Activated T-helper 1 cell treated with anti-CD3 and anti-CD28 coated beads, Interleukin-12 subunit alpha, Interleukin-12 subunit beta, Interleukin-2, Interleukin-4 antibody, amounts not matched to agents 30 ng/mL and 10 ng/mL and 1 ng/mL, durations not matched to agents 14 hours and 24 hours and 36 hours (primary cell): ENCODE measurements at regions not wholly inside any gene's neighbourhood (a gene's known extent, or its start where the extent isn't known, plus 50 kb on each side); places are given as distances from the start of the nearest gene placed in this dataset.
"Not testable (repeated sequence)": the region's sequence is repeated elsewhere in the genome, so short reads cannot be mapped to it uniquely, and the experiment has no call there.

ENCODE experiments used
- DNase-seq: peaks from one replicate; pipeline ENCODE4 v3.0.0; 2021; ENCODE audit warnings: low spot score
- H3K27ac Mint-ChIP-seq: one replicate; pipeline ENCODE4 v1.8.0; 2021; ENCODE audit warnings: mild to moderate bottlenecking, mixed read lengths
- H3K27me3 Mint-ChIP-seq: one replicate; pipeline ENCODE4 v1.8.0; 2022; ENCODE audit warnings: mild to moderate bottlenecking, moderate library complexity, mixed read lengths; ENCODE audit not compliant: insufficient read depth
- H3K36me3 Mint-ChIP-seq: one replicate; pipeline ENCODE4 v1.8.0; 2021; ENCODE audit warnings: low read depth, mixed read lengths
- H3K4me1 Mint-ChIP-seq: one replicate; pipeline ENCODE4 v1.8.0; 2021; ENCODE audit warnings: low read depth, mixed read lengths
- H3K4me3 Mint-ChIP-seq: one replicate; pipeline ENCODE4 v1.8.0; 2021; ENCODE audit warnings: mild to moderate bottlenecking, moderate library complexity, mixed read lengths
- H3K9me3 Mint-ChIP-seq: one replicate; pipeline ENCODE4 v1.8.0; 2021; ENCODE audit warnings: mixed read lengths
- intact Hi-C: fragments of 100-400 bp; cut with micrococcal nuclease; formaldehyde crosslinking; loops from one replicate; pipeline ENCODE4 v1.15.1; 2024

GRCh38 chr1:192862271-192862670 is 53.4 kb downstream of the RGS2 start:
- peaks cover 6% of the 10 kb centered on the region for H3K4me1 Mint-ChIP-seq
- no peak overlapping the region for H3K4me3 Mint-ChIP-seq
- no peaks in the 10 kb centered on the region for H3K36me3 Mint-ChIP-seq
- intact Hi-C loops, result no loop called here
- peaks cover 2% of the 10 kb centered on the region for H3K27me3 Mint-ChIP-seq
- no peak for DNase-seq
- no peaks in the 10 kb centered on the region for H3K9me3 Mint-ChIP-seq
- H3K27ac Mint-ChIP-seq, result no peak overlapping the region

DNA sequence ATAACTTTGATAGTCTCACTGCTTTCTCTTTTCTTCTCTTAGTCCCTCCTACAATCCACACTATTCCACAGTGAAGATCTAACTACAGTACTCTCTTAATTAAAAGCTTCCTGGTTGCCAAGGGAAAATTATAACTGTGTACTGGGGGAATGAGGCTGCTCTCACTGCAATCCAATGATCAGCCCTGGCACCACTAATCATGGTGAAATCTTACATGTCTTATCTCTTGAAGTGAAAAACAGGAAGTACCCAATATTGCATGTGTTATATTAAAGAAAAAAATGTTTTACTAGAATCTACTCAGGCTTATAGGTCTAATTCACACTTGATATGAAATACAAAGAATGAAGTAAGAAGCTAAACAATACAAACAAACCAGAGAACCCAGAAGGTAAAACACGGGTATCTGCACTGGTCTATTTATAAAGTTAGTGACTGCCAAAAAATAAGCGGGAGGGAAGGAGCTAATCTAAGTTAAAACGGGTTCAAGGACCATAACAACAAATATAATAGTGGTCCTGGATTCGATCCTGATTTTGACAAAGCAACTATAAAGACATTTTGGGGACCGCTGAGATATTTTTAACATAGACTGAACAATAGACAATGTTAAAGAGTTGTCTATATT is 57.5 kb downstream of the RGS2 start:
- no peaks in the 10 kb centered on the region for H3K4me1 Mint-ChIP-seq
- intact Hi-C loops, result no loop called here

GRCh38 chr1:192867180-192867579 is 58.3 kb downstream of the RGS2 start:
- Mint-ChIP-seq H3K36me3 (no peaks in the 10 kb centered on the region), H3K27me3 (peaks cover 2% of the 10 kb centered on the region), H3K9me3 (no peaks in the 10 kb centered on the region), H3K4me3 (no peak overlapping the region), H3K4me1 (no peaks in the 10 kb centered on the region), H3K27ac (no peak overlapping the region)
- DNase-seq, result no peak
- intact Hi-C loops, result no loop called here

More for the DNA sequence above, 57.5 kb downstream of the RGS2 start:
- peaks cover 2% of the 10 kb centered on the region for H3K27me3 Mint-ChIP-seq
- no peak overlapping the region for H3K27ac Mint-ChIP-seq
- DNase-seq, result no peak
- no peaks in the 10 kb centered on the region for H3K9me3 Mint-ChIP-seq
- no peaks in the 10 kb centered on the region for H3K36me3 Mint-ChIP-seq
- no peak overlapping the region for H3K4me3 Mint-ChIP-seq

DNA sequence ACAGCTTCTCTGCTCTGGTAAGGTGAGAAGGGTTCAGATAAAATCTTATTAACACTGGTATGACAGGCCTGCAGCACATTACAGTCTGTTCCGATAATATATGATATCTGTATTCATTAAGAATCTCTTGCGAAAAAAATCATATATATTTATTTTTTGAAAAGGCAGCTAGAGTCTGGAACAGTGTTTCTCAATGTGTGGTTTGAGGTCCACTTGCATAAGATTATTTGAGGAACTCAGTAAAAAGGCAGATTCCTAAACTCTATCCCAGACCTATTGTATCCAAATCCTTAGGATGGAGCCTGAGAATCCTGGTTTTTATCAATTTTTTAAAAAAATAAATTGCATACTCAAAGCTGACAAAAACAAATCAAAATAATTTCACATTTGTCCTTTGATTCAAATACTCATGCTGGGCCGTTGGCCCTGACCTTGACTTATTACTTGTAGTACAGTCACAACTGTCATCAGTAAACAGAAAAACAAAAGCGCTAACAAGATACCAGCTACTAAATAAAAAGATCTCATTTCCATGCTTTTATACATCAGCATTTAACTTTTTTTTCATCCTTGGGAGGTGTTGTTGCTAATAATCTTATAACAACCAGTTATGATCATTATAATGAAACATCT is 60.6 kb downstream of the RGS2 start:
- H3K27me3 Mint-ChIP-seq, result peaks cover 6% of the 10 kb centered on the region
- no peaks in the 10 kb centered on the region for H3K36me3 Mint-ChIP-seq
- DNase-seq, result no peak
- no peaks in the 10 kb centered on the region for H3K4me1 Mint-ChIP-seq
- intact Hi-C loops, result no loop called here
- no peak overlapping the region for H3K4me3 Mint-ChIP-seq
- H3K9me3 Mint-ChIP-seq, result no peaks in the 10 kb centered on the region
- H3K27ac Mint-ChIP-seq, result no peak overlapping the region

DNA sequence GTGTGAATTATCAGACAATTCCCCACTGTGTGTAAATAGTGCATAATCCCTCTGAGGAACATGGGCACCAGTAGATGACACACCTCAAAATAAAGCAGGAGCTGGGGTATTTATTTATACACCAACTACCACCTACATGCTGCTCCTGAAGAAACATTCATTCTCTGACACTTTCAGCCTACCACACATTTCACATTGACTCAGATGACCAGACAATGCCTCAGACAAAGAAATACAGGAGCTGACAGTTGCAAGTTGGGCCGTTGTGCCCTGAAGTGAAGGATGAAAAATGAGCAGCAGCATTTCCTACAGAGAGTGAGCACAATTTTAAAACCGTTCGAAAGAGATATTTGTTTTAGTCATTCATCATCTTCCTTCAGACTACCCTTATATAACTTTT is 63.2 kb downstream of the RGS2 start:
- intact Hi-C loops, result no loop called here
- peaks cover 3% of the 10 kb centered on the region for H3K27me3 Mint-ChIP-seq

DNA sequence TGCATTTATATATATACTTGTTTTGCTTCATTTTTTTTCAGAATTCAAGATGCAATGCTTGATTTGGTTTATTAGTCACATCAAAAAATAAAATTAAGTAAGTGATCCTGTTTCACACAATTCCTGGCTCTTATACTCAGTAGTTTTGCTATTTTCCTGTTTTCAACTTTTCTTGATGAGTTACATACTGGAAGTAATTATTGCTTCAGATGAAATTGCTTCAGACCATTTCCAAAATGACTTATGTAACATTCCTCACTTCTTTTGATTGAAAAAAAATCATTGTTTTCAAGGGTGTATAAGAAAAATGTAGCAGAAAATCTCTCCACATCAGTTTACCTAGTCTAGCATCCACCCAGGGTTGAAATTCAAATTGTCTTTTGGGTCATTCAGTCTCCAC is 65.0 kb downstream of the RGS2 start:
- Mint-ChIP-seq H3K27ac (no peak overlapping the region), H3K4me3 (no peak overlapping the region), H3K36me3 (no peaks in the 10 kb centered on the region), H3K9me3 (no peaks in the 10 kb centered on the region), H3K27me3 (peaks cover 3% of the 10 kb centered on the region), H3K4me1 (no peaks in the 10 kb centered on the region)
- intact Hi-C loops, result no loop called here
- DNase-seq, result no peak

More for the DNA sequence above, 63.2 kb downstream of the RGS2 start:
- DNase-seq, result no peak
- H3K9me3 Mint-ChIP-seq, result no peaks in the 10 kb centered on the region
- no peaks in the 10 kb centered on the region for H3K4me1 Mint-ChIP-seq
- no peaks in the 10 kb centered on the region for H3K36me3 Mint-ChIP-seq
- no peak overlapping the region for H3K27ac Mint-ChIP-seq
- H3K4me3 Mint-ChIP-seq, result no peak overlapping the region

- Mint-ChIP-seq H3K4me1 (no peaks in the 10 kb centered on the region), H3K4me3 (no peak overlapping the region), H3K9me3 (peaks cover 4% of the 10 kb centered on the region), H3K27me3 (peaks cover 3% of the 10 kb centered on the region), H3K36me3 (no peaks in the 10 kb centered on the region), H3K27ac (no peak overlapping the region)
- DNase-seq, result no peak
- intact Hi-C loops, result no loop called here
These were observed 67.8 kb downstream of the RGS2 start for GRCh38 chr1:192876633-192877032.

DNA sequence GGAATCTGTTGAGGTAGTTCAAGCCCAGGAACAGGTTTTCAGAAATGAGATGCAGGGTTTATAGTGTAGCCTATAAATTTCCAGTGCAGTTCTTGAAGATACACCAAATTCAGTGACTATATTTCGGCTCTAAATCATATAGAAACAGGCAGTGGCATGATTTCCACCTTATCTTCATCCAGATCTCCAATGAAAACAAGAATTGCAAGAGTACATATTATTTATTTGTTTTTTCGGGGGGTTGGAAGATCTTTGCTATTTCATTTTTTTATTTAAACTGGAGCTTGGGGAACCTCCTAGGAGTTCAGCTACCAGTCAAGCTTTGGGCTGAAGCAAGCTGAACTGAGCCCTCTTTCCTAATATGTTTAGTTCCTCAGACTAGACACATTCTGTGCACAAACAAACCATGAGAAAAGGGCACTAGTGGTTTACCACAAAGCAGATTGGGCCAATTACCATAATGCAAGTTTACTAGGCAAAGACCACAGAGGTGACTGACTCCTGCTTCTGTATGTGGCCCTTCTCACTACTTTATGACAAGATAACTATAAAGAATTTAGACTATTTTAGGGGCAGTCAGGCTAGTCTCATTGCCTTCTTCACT is 68.5 kb downstream of the RGS2 start:
- peaks cover 4% of the 10 kb centered on the region for H3K9me3 Mint-ChIP-seq

DNA sequence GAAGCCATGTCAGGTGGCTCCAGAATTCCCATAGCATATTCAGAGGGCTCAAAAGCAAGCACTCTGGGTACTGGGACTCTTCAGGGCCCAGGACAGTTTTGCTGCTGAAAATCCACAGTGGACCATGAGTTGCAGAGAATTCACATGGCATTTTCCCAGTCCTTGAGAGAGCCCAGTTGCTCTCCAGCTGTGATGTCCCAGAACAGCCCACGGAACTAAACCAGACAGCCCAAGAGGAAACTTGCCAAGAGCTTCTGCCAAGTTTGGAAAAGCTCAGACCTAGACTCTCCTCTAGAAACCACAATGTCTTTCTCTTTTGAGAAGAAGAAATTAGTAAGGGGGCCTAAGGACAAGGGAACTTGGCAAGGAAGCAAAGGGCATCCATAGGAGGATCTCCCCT is 69.4 kb downstream of the RGS2 start:
- Mint-ChIP-seq H3K27ac (no peak overlapping the region), H3K9me3 (peaks cover 4% of the 10 kb centered on the region), H3K36me3 (no peaks in the 10 kb centered on the region), H3K4me1 (no peaks in the 10 kb centered on the region), H3K4me3 (no peak overlapping the region), H3K27me3 (no peaks in the 10 kb centered on the region)
- DNase-seq, result no peak
- intact Hi-C loops, result no loop called here

More for the DNA sequence above, 68.5 kb downstream of the RGS2 start:
- Mint-ChIP-seq H3K36me3 (no peaks in the 10 kb centered on the region), H3K4me3 (no peak overlapping the region), H3K27me3 (peaks cover 2% of the 10 kb centered on the region), H3K27ac (no peak overlapping the region), H3K4me1 (no peaks in the 10 kb centered on the region)
- intact Hi-C loops, result no loop called here
- no peak for DNase-seq

DNA sequence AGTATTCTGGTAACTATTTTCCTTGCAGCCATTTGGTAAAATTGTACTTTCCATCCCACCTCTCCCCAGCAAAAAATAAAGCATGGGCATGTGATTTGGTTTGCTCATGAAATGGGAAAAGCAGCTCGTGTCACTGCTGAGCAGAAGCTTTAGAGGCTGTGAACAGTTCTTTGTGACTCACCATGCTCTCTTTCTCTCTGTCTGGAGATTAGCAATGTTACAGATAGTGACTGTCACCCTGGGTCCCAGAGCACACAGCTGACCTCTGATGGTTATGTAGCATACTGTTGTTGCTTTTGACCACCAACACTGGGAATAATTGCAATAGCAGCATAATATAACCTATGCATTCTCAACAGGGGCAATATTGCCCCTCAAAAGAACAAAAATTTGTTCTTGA is 70.6 kb downstream of the RGS2 start:
- Mint-ChIP-seq H3K4me3 (no peak overlapping the region), H3K9me3 (peaks cover 4% of the 10 kb centered on the region), H3K36me3 (no peaks in the 10 kb centered on the region), H3K27me3 (no peaks in the 10 kb centered on the region), H3K27ac (no peak overlapping the region), H3K4me1 (no peaks in the 10 kb centered on the region)
- intact Hi-C loops, result no loop called here
- DNase-seq, result no peak

- Mint-ChIP-seq H3K27ac (no peak overlapping the region), H3K9me3 (peaks cover 4% of the 10 kb centered on the region), H3K4me1 (peaks cover 2% of the 10 kb centered on the region), H3K36me3 (no peaks in the 10 kb centered on the region), H3K27me3 (no peaks in the 10 kb centered on the region), H3K4me3 (no peak overlapping the region)
- intact Hi-C loops, result no loop called here
- no peak for DNase-seq
These were observed 71.4 kb downstream of the RGS2 start for GRCh38 chr1:192880231-192880630.

DNA sequence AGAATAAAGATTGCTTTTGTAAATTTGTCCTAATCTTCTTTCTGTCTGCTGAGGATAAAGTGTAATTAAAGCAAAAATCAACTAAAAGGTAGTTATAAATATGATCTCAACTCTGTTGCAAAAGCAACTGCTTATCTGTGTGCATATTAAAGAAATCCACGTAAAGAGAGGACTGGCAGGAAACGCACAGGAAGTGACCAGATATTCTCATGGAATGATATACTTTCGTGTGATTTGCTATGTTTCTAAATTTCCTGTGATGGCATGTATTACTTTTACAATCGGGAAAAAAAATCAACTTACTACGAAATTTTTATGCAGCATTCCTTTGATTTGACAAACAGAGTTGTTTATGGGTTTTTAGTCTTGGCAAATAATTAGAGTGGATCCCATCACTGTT is 75.4 kb downstream of the RGS2 start:
- Mint-ChIP-seq H3K4me3 (no peak overlapping the region), H3K4me1 (peaks cover 5% of the 10 kb centered on the region), H3K36me3 (no peaks in the 10 kb centered on the region), H3K27ac (no peak overlapping the region), H3K27me3 (no peaks in the 10 kb centered on the region), H3K9me3 (peaks cover 4% of the 10 kb centered on the region)
- intact Hi-C loops, result no loop called here
- DNase-seq, result no peak

GRCh38 chr1:192885387-192885786 is 76.5 kb downstream of the RGS2 start:
- H3K9me3 Mint-ChIP-seq, H3K4me3 Mint-ChIP-seq, H3K36me3 Mint-ChIP-seq, H3K27ac Mint-ChIP-seq, H3K27me3 Mint-ChIP-seq, H3K4me1 Mint-ChIP-seq, DNase-seq, intact Hi-C loops: not testable (repeated sequence)
